ENCODE measurements at regions not wholly inside any gene's neighbourhood (a gene's known extent, or its start where the extent isn't known, plus 50 kb on each side); places are given as distances from the start of the nearest gene placed in this dataset.
"Not testable (repeated sequence)": the region's sequence is repeated elsewhere in the genome, so short reads cannot be mapped to it uniquely, and the experiment has no call there.

DNA sequence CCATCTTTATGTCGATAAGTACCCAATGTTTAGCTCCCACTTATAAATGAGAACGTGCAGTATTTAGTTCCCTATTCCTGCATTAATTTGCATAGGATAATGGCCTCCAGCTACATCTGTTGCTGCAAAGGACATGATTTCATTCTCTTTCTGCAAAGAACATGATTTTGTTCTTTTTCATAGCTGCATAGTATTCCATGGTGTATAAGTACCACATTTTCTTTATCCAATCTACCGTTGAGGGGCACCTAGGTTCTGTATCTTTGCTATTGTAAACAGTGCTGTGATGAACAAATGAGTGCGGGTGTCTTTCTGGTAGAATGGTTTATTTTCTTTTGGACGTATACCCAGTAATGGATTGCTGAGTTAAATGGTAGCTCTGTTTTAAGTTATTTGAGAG, 63.0 kb downstream of the HLX start:
- DNase-seq = no peak
- in situ Hi-C loops (cut with MboI; ENCODE audit: low pct_unique_long_range_greater_than_20kb, low sequenced_read_pairs) = no loop called here

- in situ Hi-C loops (cut with MboI; ENCODE audit: low pct_unique_long_range_greater_than_20kb, low sequenced_read_pairs); DNase-seq: not testable (repeated sequence)
Measured at GRCh38 chr1:220942914-220943313, 63.7 kb downstream of the HLX start.

DNA sequence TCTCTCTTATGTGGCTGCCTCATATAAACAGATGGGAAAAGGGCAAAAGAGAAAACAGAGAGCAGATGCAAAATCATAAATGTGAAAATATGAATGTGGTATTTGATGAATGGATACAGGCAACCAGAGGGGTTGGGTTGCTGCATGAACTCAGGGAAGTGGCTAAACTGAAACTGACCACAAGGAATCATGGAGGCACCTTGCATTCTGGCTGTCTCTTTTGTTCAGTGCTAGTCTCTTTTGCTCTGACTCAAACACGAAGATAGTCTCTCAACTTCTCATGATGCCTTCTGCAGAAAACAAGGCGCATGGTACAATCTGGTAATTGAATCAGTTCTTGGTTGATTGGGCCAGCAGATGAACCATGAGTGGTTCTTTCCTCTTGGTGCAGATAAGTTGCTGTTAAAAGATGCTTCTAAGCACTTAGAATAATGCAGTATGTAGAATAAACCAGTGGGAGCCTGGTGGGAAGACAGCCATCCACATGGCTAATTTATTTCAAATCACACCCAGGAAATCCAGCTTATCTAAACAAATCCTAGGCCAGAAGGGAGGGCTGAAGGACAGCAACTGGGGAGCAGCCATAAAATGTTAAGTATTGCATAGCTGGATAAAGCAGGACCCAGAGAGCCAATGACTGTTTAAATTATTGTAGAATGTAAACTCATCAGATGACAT, 64.2 kb downstream of the HLX start:
- DNase-seq = no peak
- in situ Hi-C loops (cut with MboI; ENCODE audit: low pct_unique_long_range_greater_than_20kb, low sequenced_read_pairs) = no loop called here

DNA sequence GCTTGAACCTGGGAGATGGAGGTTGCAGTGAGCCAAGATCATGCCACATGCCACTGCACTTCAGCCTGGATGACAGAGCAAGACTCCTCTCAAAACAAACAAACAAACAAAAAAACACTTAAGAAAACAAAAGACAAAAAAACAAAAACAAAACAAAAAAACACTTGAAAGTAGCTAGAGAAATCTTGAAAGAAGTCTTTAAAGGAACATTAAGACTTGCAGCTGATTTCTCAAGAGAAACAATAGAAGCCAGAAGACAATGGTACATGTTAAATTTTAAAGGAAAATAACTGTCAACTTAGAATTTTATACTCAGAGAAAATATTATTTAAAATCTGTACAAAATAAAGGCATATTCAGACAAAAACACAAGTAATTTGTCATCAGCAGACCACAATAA, 71.3 kb downstream of the HLX start:
- DNase-seq = no peak
- in situ Hi-C loops (cut with MboI; ENCODE audit: low pct_unique_long_range_greater_than_20kb, low sequenced_read_pairs) = no loop called here

DNA sequence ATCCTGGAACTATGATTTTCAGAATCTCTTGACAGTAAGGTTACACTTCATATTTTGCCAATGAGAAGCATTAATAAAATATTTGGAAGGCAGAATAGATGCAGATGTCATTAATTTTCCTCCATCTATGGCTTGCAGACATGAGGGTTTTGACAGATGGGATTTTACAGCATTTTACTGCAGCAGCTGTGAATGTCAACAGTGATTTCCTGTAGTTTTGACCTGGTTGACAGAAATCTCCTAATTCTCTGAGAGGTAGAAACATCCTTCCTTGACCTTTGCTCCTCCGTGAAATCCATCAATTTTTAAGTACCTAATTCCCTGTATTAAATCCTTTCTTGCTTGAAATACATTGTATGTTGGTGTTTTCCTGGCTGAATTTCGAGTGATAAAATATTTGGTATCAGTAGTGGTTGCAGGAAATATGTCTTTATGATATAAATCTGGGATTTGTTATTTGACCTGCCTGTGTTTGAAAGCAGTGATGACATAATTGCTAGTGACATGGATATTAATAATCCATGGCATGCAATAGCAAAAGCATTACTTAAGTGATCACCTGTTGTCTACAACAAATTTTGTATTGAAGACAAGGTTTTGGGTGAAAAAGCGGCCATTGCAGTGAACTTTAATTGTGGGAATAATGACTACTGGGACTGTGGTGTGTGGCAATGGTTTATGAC, 73.9 kb downstream of the HLX start:
- in situ Hi-C loops (cut with MboI; ENCODE audit: low pct_unique_long_range_greater_than_20kb, low sequenced_read_pairs) = no loop called here
- no peak for DNase-seq

DNA sequence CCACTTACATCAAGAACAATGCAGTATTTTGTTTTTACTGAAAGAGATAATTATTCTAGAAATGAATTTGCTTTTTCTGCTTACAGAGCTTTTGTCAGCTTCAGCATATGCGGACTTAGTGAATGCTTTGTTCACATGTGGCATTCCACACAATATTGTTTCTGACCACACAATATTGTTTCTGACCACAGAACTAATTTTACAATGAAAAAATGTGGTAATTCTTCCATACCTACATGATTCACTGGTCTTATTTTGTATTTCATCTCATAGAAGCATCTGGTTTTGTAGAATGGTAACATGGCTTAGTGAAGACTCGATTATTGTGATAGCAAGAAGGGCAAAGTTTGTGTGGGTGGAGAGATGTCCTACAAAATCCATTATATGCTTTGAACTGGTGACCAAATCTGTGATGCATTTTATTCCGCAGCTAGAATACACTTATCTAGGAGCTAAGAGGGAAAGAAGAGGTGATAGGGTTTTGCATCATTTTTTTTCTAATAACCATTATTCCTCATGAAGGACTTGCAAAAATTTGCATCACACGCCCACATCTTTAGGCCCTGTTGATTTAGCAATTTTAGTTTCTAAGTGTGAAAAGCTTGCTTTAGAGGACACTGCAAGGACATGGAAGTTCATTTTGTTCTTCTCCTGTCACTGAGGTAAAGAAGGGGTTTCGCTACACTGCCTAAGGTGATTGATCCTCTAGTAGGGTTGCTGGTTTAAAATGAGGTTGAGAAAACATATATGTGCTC, 75.3 kb downstream of the HLX start:
- in situ Hi-C loops (cut with MboI; ENCODE audit: low pct_unique_long_range_greater_than_20kb, low sequenced_read_pairs) = no loop called here
- DNase-seq = no peak

- in situ Hi-C loops (cut with MboI; ENCODE audit: low pct_unique_long_range_greater_than_20kb, low sequenced_read_pairs) = no loop called here
Measured at GRCh38 chr1:220955116-220955515, 75.9 kb downstream of the HLX start.

GRCh38 chr1:220956501-220957232, 77.4 kb downstream of the HLX start:
- in situ Hi-C loops (cut with MboI; ENCODE audit: low pct_unique_long_range_greater_than_20kb, low sequenced_read_pairs) = no loop called here
- no peak for DNase-seq

More at GRCh38 chr1:220955116-220955515, 75.9 kb downstream of the HLX start:
- DNase-seq = no peak

DNA sequence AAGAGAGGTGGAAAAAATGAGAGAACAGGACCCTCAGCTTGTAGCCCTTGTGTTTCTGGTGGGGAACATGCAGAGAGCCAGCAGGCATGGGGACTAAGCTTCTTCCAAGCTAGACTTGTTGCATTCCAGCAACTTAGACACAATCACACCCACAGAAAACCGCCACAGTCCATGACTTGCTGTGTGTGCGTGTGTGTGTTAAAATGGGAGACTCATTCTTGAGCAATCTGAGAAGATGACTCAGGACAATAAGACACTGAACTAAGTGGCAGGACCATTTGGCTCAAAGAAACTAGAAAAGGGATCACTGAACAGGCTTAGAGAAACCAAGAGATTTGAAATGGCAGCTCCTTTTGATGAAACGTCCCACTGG, 78.0 kb downstream of the HLX start:
- DNase-seq = peak; percentile 9
- in situ Hi-C loops (cut with MboI; ENCODE audit: low pct_unique_long_range_greater_than_20kb, low sequenced_read_pairs) = no loop called here

DNA sequence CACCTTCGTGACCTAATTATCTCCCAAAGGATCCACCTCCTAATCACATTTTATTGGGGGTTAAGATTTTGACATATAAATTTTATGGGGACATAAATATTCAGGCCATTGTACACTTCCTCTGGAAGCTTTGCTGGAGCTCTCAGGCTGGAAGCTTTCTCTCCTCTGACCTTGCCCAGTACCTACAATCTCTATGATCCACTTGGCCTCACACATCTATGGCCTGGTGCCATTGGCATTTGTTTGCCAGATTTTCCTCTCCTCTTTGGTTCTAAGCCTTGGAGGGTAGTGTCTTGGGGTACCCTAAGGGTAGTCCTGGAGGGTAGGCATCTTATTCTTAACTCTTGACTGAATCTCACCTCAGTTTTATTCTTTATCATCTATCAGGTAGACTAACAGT, 79.0 kb downstream of the HLX start:
- in situ Hi-C loops (cut with MboI; ENCODE audit: low pct_unique_long_range_greater_than_20kb, low sequenced_read_pairs) = no loop called here
- no peak for DNase-seq

- in situ Hi-C loops (cut with MboI; ENCODE audit: low pct_unique_long_range_greater_than_20kb, low sequenced_read_pairs) = no loop called here
- DNase-seq = no peak
Measured at GRCh38 chr1:220962031-220962751, 82.9 kb downstream of the HLX start.

DNA sequence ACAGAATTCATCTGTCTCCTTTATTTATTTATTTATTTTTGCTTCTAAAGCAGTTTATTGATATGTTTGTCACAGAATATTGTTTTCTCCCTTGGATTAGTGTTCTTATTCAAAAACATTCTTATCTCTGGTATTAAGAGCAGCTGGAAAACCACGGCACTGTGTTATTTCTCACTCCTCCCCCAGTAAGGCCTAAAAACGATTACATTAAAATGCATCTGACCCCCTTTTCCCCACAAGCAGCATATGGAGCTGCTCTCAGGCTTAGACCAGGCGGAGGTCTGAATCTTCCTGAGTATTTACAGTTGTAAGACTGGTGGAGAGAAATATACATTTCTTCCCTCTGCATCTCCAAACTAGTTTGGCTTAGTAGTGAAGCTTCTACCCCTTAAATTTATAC, 86.8 kb downstream of the HLX start:
- in situ Hi-C loops (cut with MboI; ENCODE audit: low pct_unique_long_range_greater_than_20kb, low sequenced_read_pairs) = no loop called here
- no peak for DNase-seq

GRCh38 chr1:220966473-220966872, 87.2 kb downstream of the HLX start:
- in situ Hi-C loops (cut with MboI; ENCODE audit: low pct_unique_long_range_greater_than_20kb, low sequenced_read_pairs) = no loop called here
- DNase-seq = no peak

GRCh38 chr1:220966881-220967611, 87.8 kb downstream of the HLX start:
- in situ Hi-C loops (cut with MboI; ENCODE audit: low pct_unique_long_range_greater_than_20kb, low sequenced_read_pairs) = no loop called here
- DNase-seq = no peak

DNA sequence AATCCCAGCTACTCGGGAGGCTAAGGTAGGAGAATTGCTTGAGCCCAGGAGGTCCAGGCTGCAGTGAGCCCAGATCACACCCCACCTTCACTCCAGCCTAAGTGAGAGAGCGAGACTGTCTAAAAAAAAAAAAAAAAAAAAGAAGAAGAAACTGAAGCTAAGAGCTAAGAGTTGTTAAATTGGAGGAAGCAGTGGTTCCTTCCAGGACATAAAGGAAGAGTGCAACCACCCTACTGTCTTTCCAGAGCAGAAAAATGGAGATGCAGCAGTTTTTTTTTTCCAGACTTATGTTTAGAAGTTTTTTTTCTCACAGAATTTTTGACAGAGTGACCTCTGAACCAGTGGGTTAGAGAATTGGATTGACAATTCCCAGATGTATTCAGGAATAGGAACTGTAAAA, 88.7 kb downstream of the HLX start:
- in situ Hi-C loops (cut with MboI; ENCODE audit: low pct_unique_long_range_greater_than_20kb, low sequenced_read_pairs) = no loop called here
- DNase-seq = no peak

GRCh38 chr1:220969281-220969680, 90.0 kb downstream of the HLX start:
- DNase-seq; in situ Hi-C loops (cut with MboI; ENCODE audit: low pct_unique_long_range_greater_than_20kb, low sequenced_read_pairs): not testable (repeated sequence)

DNA sequence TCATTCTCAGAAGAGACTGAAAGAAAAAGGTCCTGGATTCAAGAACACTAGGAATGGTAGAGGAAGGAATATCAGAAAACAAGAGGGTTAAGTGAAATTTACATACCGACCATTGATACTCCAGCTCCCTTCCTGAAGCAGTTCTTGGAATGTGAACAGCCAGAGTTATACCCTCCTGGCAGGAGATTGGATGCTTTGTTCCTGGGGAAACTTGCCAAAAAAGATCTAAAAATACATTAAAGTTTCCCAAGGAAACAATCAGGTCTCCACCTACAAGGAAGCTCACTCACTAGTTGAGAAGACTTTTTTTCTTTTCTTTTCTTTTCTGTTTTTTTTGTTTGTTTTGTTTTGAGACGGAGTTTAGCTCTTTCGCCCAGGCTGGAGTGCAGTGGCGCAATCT, 91.1 kb downstream of the HLX start:
- in situ Hi-C loops (cut with MboI; ENCODE audit: low pct_unique_long_range_greater_than_20kb, low sequenced_read_pairs) = no loop called here
- DNase-seq = no peak

GRCh38 chr1:220971221-220971620, 92.0 kb downstream of the HLX start:
- in situ Hi-C loops (cut with MboI; ENCODE audit: low pct_unique_long_range_greater_than_20kb, low sequenced_read_pairs) = no loop called here
- no peak for DNase-seq

- DNase-seq = no peak
- in situ Hi-C loops (cut with MboI; ENCODE audit: low pct_unique_long_range_greater_than_20kb, low sequenced_read_pairs) = no loop called here
Measured at GRCh38 chr1:220974431-220974830, 95.2 kb downstream of the HLX start.
